ENCODE measurements at regions not wholly inside any gene's neighbourhood (a gene's known extent, or its start where the extent isn't known, plus 50 kb on each side); places are given as distances from the start of the nearest gene placed in this dataset.
A peak's percentile ranks its signal among the peaks of the same experiment; 100 is the strongest.
"Not testable (repeated sequence)": the region's sequence is repeated elsewhere in the genome, so short reads cannot be mapped to it uniquely, and the experiment has no call there.

- H3K36me3 ChIP-seq (ENCODE audit: control insufficient read depth in 1 of 2, insufficient read depth in 2 of 2, low read length in 2 of 2): no peaks in the 10 kb centered on the region
- H3K4me1 ChIP-seq (ENCODE audit: control insufficient read depth in 1 of 2, insufficient read depth in 2 of 2, low read length in 2 of 2): peaks cover 0 to 7% of the 10 kb centered on the region in 2 donors
- H3K4me3 ChIP-seq (ENCODE audit: low read depth in 1 of 2, low read length in 2 of 2): no peak overlapping the region
- no peaks in the 10 kb centered on the region for H3K27me3 ChIP-seq (ENCODE audit: control insufficient read depth in 1 of 2, insufficient read depth in 2 of 2, low read length in 2 of 2)
- H3K27ac ChIP-seq (ENCODE audit: low read depth, low read length): no peak overlapping the region
- no peak overlapping the region for H3K9ac ChIP-seq (ENCODE audit: low read depth in 1 of 2, low read length in 2 of 2)
- H3K9me3 ChIP-seq (ENCODE audit: control insufficient read depth in 1 of 2, low read length in 2 of 2): no peaks in the 10 kb centered on the region
These were observed 166.6 kb downstream of the BRD1 start for GRCh38 chr22:49660794-49661781.

- Histone ChIP-seq H3K4me3 (ENCODE audit: low read depth in 1 of 2, low read length in 2 of 2) (no peak overlapping the region), H3K27ac (ENCODE audit: low read depth, low read length) (no peak overlapping the region)
These were observed 167.4 kb downstream of the BRD1 start for GRCh38 chr22:49660321-49660720.

DNA sequence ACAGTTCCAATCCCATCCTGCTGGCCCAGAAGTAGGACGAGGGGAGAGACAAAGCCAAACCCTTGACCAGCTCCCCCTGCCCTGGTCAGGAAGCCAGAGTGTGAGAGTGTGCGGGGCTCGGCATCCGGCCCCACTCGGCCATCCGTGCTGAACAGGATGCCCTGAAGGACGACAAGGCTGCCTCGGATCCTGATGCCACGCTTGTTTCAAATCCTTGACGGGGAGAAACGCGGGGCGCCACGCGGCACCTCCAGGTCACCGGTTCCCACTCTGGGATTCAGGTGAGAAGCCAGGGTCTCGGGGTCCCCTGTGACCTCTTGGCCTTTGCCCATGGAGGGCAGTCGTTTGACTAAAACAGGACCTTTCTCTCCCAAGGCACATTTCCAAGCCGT is 167.8 kb downstream of the BRD1 start:
- Histone ChIP-seq H3K36me3 (ENCODE audit: control insufficient read depth in 1 of 2, insufficient read depth in 2 of 2, low read length in 2 of 2) (no peaks in the 10 kb centered on the region), H3K4me1 (ENCODE audit: control insufficient read depth in 1 of 2, insufficient read depth in 2 of 2, low read length in 2 of 2) (peaks cover 0 to 8% of the 10 kb centered on the region in 2 donors), H3K9me3 (ENCODE audit: control insufficient read depth in 1 of 2, low read length in 2 of 2) (no peaks in the 10 kb centered on the region), H3K4me3 (ENCODE audit: low read depth in 1 of 2, low read length in 2 of 2) (no peak overlapping the region), H3K27ac (ENCODE audit: low read depth, low read length) (no peak overlapping the region), H3K27me3 (ENCODE audit: control insufficient read depth in 1 of 2, insufficient read depth in 2 of 2, low read length in 2 of 2) (no peaks in the 10 kb centered on the region), H3K9ac (ENCODE audit: low read depth in 1 of 2, low read length in 2 of 2) (no peak overlapping the region)

More at GRCh38 chr22:49660321-49660720, 167.4 kb downstream of the BRD1 start:
- H3K27me3 ChIP-seq (ENCODE audit: control insufficient read depth in 1 of 2, insufficient read depth in 2 of 2, low read length in 2 of 2): no peaks in the 10 kb centered on the region
- no peak overlapping the region for H3K9ac ChIP-seq (ENCODE audit: low read depth in 1 of 2, low read length in 2 of 2)
- no peaks in the 10 kb centered on the region for H3K9me3 ChIP-seq (ENCODE audit: control insufficient read depth in 1 of 2, low read length in 2 of 2)
- H3K4me1 ChIP-seq (ENCODE audit: control insufficient read depth in 1 of 2, insufficient read depth in 2 of 2, low read length in 2 of 2): peaks cover 0 to 8% of the 10 kb centered on the region in 2 donors
- no peaks in the 10 kb centered on the region for H3K36me3 ChIP-seq (ENCODE audit: control insufficient read depth in 1 of 2, insufficient read depth in 2 of 2, low read length in 2 of 2)

DNA sequence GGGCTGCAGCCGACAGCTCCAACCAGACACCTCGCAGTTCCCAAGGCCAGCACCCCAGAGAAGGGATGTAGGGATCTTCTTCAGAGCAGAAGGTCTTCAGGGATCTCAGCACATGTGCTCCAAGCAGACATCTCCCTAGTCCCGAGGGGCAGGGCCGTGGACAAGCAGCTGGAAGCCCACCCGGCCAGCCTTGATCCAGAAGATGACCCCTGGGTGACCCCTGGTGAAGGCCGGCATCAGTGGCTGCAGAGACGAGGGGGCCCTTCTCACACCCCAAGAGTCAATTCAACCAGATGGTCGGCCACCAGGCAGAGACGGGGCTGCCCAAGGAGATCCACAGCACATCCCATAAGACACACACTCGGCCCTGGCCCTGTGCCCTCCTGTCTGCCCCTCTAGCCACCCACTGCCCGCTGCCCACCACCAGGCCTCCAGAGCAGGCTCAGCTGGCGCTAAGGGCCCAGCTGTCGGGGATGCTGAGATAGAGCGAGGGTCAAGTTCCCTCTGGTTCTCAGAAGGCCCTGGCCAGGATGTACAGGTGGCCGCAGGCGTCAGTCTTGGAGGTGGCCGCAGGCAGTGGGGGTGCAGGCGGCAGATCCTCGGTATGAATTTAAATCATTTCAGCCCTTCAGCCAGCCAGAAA is 168.3 kb downstream of the BRD1 start:
- H3K27ac ChIP-seq (ENCODE audit: low read depth, low read length): no peak overlapping the region
- H3K27me3 ChIP-seq (ENCODE audit: control insufficient read depth in 1 of 2, insufficient read depth in 2 of 2, low read length in 2 of 2): no peaks in the 10 kb centered on the region
- no peaks in the 10 kb centered on the region for H3K9me3 ChIP-seq (ENCODE audit: control insufficient read depth in 1 of 2, low read length in 2 of 2)
- H3K9ac ChIP-seq (ENCODE audit: low read depth in 1 of 2, low read length in 2 of 2): no peak overlapping the region
- no peak overlapping the region for H3K4me3 ChIP-seq (ENCODE audit: low read depth in 1 of 2, low read length in 2 of 2)
- peaks cover 0 to 8% of the 10 kb centered on the region in 2 donors for H3K4me1 ChIP-seq (ENCODE audit: control insufficient read depth in 1 of 2, insufficient read depth in 2 of 2, low read length in 2 of 2)
- H3K36me3 ChIP-seq (ENCODE audit: control insufficient read depth in 1 of 2, insufficient read depth in 2 of 2, low read length in 2 of 2): no peaks in the 10 kb centered on the region

DNA sequence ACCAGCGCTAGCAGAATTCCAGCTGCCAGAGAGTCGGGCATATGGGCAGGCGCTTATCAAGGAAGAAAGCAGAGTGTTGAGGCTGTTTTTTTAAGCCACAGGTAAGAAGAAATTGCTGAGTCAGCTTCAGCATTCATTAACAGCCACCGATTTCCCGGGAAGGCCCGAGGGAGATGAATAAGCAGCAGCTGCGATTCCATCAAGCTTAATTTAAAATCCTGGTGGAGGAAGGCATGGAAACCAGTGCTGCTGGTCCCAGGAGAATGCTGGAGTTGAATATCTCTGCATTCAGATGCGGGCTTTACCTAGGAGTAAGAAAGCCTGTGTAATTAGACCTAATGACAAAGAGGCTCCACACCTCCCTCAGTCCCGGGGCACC is 168.8 kb downstream of the BRD1 start:
- Histone ChIP-seq H3K27ac (ENCODE audit: low read depth, low read length) (no peak overlapping the region), H3K27me3 (ENCODE audit: control insufficient read depth in 1 of 2, insufficient read depth in 2 of 2, low read length in 2 of 2) (no peaks in the 10 kb centered on the region), H3K9me3 (ENCODE audit: control insufficient read depth in 1 of 2, low read length in 2 of 2) (no peaks in the 10 kb centered on the region), H3K9ac (ENCODE audit: low read depth in 1 of 2, low read length in 2 of 2) (no peak overlapping the region), H3K36me3 (ENCODE audit: control insufficient read depth in 1 of 2, insufficient read depth in 2 of 2, low read length in 2 of 2) (no peaks in the 10 kb centered on the region), H3K4me1 (ENCODE audit: control insufficient read depth in 1 of 2, insufficient read depth in 2 of 2, low read length in 2 of 2) (peaks cover 0 to 8% of the 10 kb centered on the region in 2 donors), H3K4me3 (ENCODE audit: low read depth in 1 of 2, low read length in 2 of 2) (no peak overlapping the region)

DNA sequence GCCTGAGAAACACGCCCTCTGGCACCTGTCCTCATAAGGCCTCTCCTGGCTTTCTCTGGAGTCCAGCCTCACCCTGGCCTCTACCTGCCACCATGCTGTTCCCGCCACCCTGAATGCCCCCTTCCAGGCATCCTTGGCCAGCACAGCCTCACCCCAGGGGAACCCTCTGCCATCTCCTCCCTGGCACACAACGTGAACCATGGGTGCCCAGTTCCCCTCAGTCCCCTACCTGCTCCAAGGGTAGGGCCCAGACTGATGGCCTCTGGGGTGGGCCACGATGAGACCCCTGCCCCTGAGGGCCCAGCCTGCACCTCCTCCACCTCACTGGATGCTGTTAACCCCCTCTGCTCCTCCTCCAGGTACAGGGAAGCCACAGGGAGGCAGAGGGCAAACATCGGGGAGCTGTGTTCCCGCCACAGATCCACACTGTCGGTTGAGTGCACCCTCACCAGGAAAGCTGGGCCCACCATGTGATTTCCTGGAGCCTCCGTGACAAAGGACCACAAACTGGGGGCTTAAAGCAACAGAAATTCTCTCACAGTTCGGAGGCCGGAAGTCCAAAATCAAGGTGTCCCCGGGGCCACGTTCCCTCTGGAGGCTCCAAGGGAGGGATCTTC is 169.6 kb downstream of the BRD1 start:
- no peaks in the 10 kb centered on the region for H3K9me3 ChIP-seq (ENCODE audit: control insufficient read depth in 1 of 2, low read length in 2 of 2)
- no peaks in the 10 kb centered on the region for H3K27me3 ChIP-seq (ENCODE audit: control insufficient read depth in 1 of 2, insufficient read depth in 2 of 2, low read length in 2 of 2)
- H3K36me3 ChIP-seq (ENCODE audit: control insufficient read depth in 1 of 2, insufficient read depth in 2 of 2, low read length in 2 of 2): no peaks in the 10 kb centered on the region
- H3K4me3 ChIP-seq (ENCODE audit: low read depth in 1 of 2, low read length in 2 of 2): peak overlapping the region in 1 of 2 donors; percentile 74
- H3K27ac ChIP-seq (ENCODE audit: low read depth, low read length): no peak overlapping the region
- no peak overlapping the region for H3K9ac ChIP-seq (ENCODE audit: low read depth in 1 of 2, low read length in 2 of 2)
- peaks cover 0 to 8% of the 10 kb centered on the region in 2 donors for H3K4me1 ChIP-seq (ENCODE audit: control insufficient read depth in 1 of 2, insufficient read depth in 2 of 2, low read length in 2 of 2)

- Histone ChIP-seq H3K4me1 (ENCODE audit: control insufficient read depth in 1 of 2, insufficient read depth in 2 of 2, low read length in 2 of 2) (peaks cover 0 to 8% of the 10 kb centered on the region in 2 donors), H3K9ac (ENCODE audit: low read depth in 1 of 2, low read length in 2 of 2) (no peak overlapping the region), H3K9me3 (ENCODE audit: control insufficient read depth in 1 of 2, low read length in 2 of 2) (no peaks in the 10 kb centered on the region), H3K27me3 (ENCODE audit: control insufficient read depth in 1 of 2, insufficient read depth in 2 of 2, low read length in 2 of 2) (no peaks in the 10 kb centered on the region), H3K36me3 (ENCODE audit: control insufficient read depth in 1 of 2, insufficient read depth in 2 of 2, low read length in 2 of 2) (no peaks in the 10 kb centered on the region), H3K27ac (ENCODE audit: low read depth, low read length) (no peak overlapping the region), H3K4me3 (ENCODE audit: low read depth in 1 of 2, low read length in 2 of 2) (peak overlapping the region; percentile 63 to 74)
These were observed 170.2 kb downstream of the BRD1 start for GRCh38 chr22:49657275-49657973.

DNA sequence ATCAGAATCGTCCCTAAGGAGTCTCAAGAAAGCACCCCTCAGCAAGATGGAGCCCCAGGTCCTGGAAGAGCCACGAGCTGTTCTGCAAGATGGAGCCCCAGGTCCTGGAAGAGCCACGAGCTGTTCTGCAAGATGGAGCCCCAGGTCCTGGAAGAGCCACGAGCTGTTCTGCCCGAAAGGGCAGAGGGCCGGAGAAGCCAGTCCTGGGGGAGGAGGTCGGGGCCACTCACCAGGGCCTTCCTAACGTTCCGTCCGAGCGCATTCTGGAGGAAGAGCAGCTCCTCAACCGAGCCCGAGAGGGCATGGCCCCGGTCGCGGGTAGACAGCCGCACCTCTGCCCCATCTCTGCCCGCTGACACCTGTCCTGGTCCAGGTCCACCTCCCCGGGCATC is 170.8 kb downstream of the BRD1 start:
- not testable (repeated sequence) for H3K27ac ChIP-seq (ENCODE audit: low read depth, low read length); H3K4me1 ChIP-seq (ENCODE audit: control insufficient read depth in 1 of 2, insufficient read depth in 2 of 2, low read length in 2 of 2); H3K36me3 ChIP-seq (ENCODE audit: control insufficient read depth in 1 of 2, insufficient read depth in 2 of 2, low read length in 2 of 2); H3K27me3 ChIP-seq (ENCODE audit: control insufficient read depth in 1 of 2, insufficient read depth in 2 of 2, low read length in 2 of 2); H3K9me3 ChIP-seq (ENCODE audit: control insufficient read depth in 1 of 2, low read length in 2 of 2); H3K9ac ChIP-seq (ENCODE audit: low read depth in 1 of 2, low read length in 2 of 2)
- peak overlapping the region; percentile 63 to 74 for H3K4me3 ChIP-seq (ENCODE audit: low read depth in 1 of 2, low read length in 2 of 2)

- Histone ChIP-seq H3K9ac (ENCODE audit: low read depth in 1 of 2, low read length in 2 of 2) (no peak overlapping the region), H3K36me3 (ENCODE audit: control insufficient read depth in 1 of 2, insufficient read depth in 2 of 2, low read length in 2 of 2) (no peaks in the 10 kb centered on the region), H3K4me1 (ENCODE audit: control insufficient read depth in 1 of 2, insufficient read depth in 2 of 2, low read length in 2 of 2) (peaks cover 0 to 8% of the 10 kb centered on the region in 2 donors), H3K27ac (ENCODE audit: low read depth, low read length) (no peak overlapping the region), H3K9me3 (ENCODE audit: control insufficient read depth in 1 of 2, low read length in 2 of 2) (no peaks in the 10 kb centered on the region), H3K27me3 (ENCODE audit: control insufficient read depth in 1 of 2, insufficient read depth in 2 of 2, low read length in 2 of 2) (no peaks in the 10 kb centered on the region), H3K4me3 (ENCODE audit: low read depth in 1 of 2, low read length in 2 of 2) (peak overlapping the region; percentile 63 to 74)
These were observed 171.3 kb downstream of the BRD1 start for GRCh38 chr22:49656291-49656851.

All from duodenal mucosa (tissue), 2 donors.